K562 (cell line): ENCODE measurements at regions not wholly inside any gene's neighbourhood (a gene's known extent, or its start where the extent isn't known, plus 50 kb on each side); places are given as distances from the start of the nearest gene placed in this dataset.

ENCODE experiments used
- ATAC-seq: fragments of 200-7000 bp; cut with Tn5 transposase; 3 replicates; pipeline ENCODE4 v1.9.1; 2020; ENCODE audit warnings: moderate library complexity
- BruUV-seq: library from RNA; stranded (reverse); fragments of 400-500 nt; replicated peaks from 2 replicates; lab custom pipeline; 2021; lab: Mats Ljungman, UMichigan
- CTCF ChIA-PET: fragments of 300-600 bp; formaldehyde crosslinking; extraction: SDS; loops from one replicate; lab custom pipeline; 2021; ENCODE audit warnings: low intra/inter-chr PET ratio; lab: Yijun Ruan, JAX
- POLR2A ChIA-PET: fragments of 300-600, 350-650 bp; sonication (Branson Sonifier 250); formaldehyde crosslinking; extraction: SDS; loops from one replicate; lab custom pipeline; 2021; ENCODE audit warnings: antibody characterized with exemption, inconsistent platforms; lab: Yijun Ruan, JAX
- DNase-seq, 4 experiments: peaks; one replicate each; pipeline versions ENCODE4 v3.0.0 to v3.0.0-alpha.2; 2011 to 2018; ENCODE audit warnings: low spot score in 3 of 4, mixed read lengths in 3 of 4; ENCODE audit errors: extremely low read depth in 1 of 4
- FAIRE-seq: peaks from 2 replicates; lab custom pipeline; 2011; peaks lifted over from hg19 to GRCh38; lab: Jason Lieb, UNC
- H2AFZ ChIP-seq: 2 replicates; pipeline ENCODE4 v1.6.0; 2011; ENCODE audit warnings: low read depth, low read length, control low read depth, inconsistent platforms
- H3K27ac ChIP-seq: fragments of 200-600 bp; 3 replicates; pipeline ENCODE4 v1.8.0; 2011; ENCODE audit warnings: low read depth, mild to moderate bottlenecking, control low read depth, inconsistent platforms, low read length, moderate library complexity, mixed read lengths; ENCODE audit errors: extremely low read depth
- H3K27me3 ChIP-seq, 2 experiments: fragments of 300-600 bp in 1 of 2; 2 replicates in 1 of 2; 3 replicates in 1 of 2; pipeline versions ENCODE4 v1.6.0 to v1.8.0; 2011; ENCODE audit warnings: inconsistent platforms in 2 of 2, low read length in 2 of 2, mild to moderate bottlenecking in 1 of 2, mixed read lengths in 1 of 2, moderate library complexity in 1 of 2; ENCODE audit not compliant: control insufficient read depth in 2 of 2, insufficient read depth in 2 of 2
- H3K36me3 ChIP-seq: fragments of 300-600 bp; 3 replicates; pipeline ENCODE4 v1.8.0; 2011; ENCODE audit warnings: mild to moderate bottlenecking, low read length, inconsistent platforms; ENCODE audit not compliant: control insufficient read depth, insufficient read depth
- H3K4me1 ChIP-seq, 2 experiments: fragments of 200-600 bp in 1 of 2; replicated peaks in 1 of 2; 2 replicates in 1 of 2; 3 replicates in 1 of 2; pipeline versions ENCODE4 v1.5.1 to v1.8.0; 2011; ENCODE audit warnings: inconsistent platforms in 2 of 2, low read length in 2 of 2, mild to moderate bottlenecking in 1 of 2, mixed read lengths in 1 of 2, moderate library complexity in 1 of 2; ENCODE audit not compliant: control insufficient read depth in 2 of 2, insufficient read depth in 2 of 2
- H3K4me2 ChIP-seq: 2 replicates; pipeline ENCODE4 v1.6.1; 2011; ENCODE audit warnings: low read length, control low read depth, inconsistent platforms, mixed read lengths; ENCODE audit not compliant: insufficient read depth
- H3K4me3 ChIP-seq: fragments of 200-600 bp; sonication (generic), shearing (Covaris generic); 2 replicates; pipeline ENCODE4 v1.5.1; 2016; ENCODE audit warnings: control low read depth, inconsistent platforms
- H3K79me2 ChIP-seq: fragments of 200-600 bp; 3 replicates; pipeline ENCODE4 v1.8.0; 2011; ENCODE audit warnings: low read length, inconsistent platforms; ENCODE audit not compliant: control insufficient read depth, insufficient read depth
- H3K9ac ChIP-seq, 2 experiments: 2 replicates each; pipeline versions ENCODE4 v1.6.0 to v1.6.1; 2011; ENCODE audit warnings: low read depth in 2 of 2, low read length in 2 of 2, control low read depth in 1 of 2, inconsistent platforms in 1 of 2, mild to moderate bottlenecking in 1 of 2, mixed read lengths in 1 of 2; ENCODE audit not compliant: insufficient read depth in 1 of 2
- H3K9me1 ChIP-seq: one replicate; pipeline ENCODE4 v1.6.0; 2011; ENCODE audit warnings: inconsistent platforms, mild to moderate bottlenecking, low read length, moderate library complexity; ENCODE audit not compliant: control insufficient read depth, insufficient read depth
- H3K9me3 ChIP-seq: replicated peaks from 2 replicates; pipeline ENCODE4 v1.5.1; 2011; ENCODE audit warnings: low read depth, low read length, inconsistent platforms; ENCODE audit not compliant: control insufficient read depth, insufficient read depth
- H4K20me1 ChIP-seq: replicated peaks from 2 replicates; pipeline ENCODE4 v1.6.1; 2011; ENCODE audit warnings: low read length, inconsistent platforms, mixed read lengths; ENCODE audit not compliant: control insufficient read depth, insufficient read depth
- FOXJ3 ChIP-seq: sonication (generic); formaldehyde crosslinking; IDR thresholded peaks from 2 replicates; pipeline ENCODE4 v1.4.0; 2020; ENCODE audit warnings: mild to moderate bottlenecking, missing genetic modification reagents
- TAF9B ChIP-seq: fragments of 450-650 bp; IDR thresholded peaks from 2 replicates; pipeline ENCODE4 v1.6.1; 2018; ENCODE audit warnings: mild to moderate bottlenecking; ENCODE audit not compliant: partially characterized antibody
- WGBS: fragments of 100-300 bp; shearing (Covaris generic); methylation state at CpG from one replicate; pipeline ENCODE4 v1.1.6; 2016; ENCODE audit warnings: low coverage, mixed read lengths; ENCODE audit not compliant: insufficient coverage; ENCODE audit errors: missing lambda C conversion rate; 5-methylcytosine and 5-hydroxymethylcytosine counted together
- in situ Hi-C: fragments of 300-500 bp; cut with MboI; formaldehyde crosslinking; loops from 4 replicates; pipeline ENCODE4 v1.15.0; 2018; ENCODE audit warnings: inconsistent platforms, mixed read lengths
- intact Hi-C: fragments of 100-400 bp; cut with micrococcal nuclease; formaldehyde crosslinking; loops from 2 replicates; pipeline ENCODE4 v1.14.2; 2022
- TF ChIP-seq, protein P1 (sequence below), 3 experiments: IDR thresholded peaks in 2 of 3; conservative IDR thresholded peaks in 1 of 3; 2 replicates each; pipeline ENCODE4 v1.5.1; 2011 to 2012; ENCODE audit warnings: low read length in 3 of 3, mild to moderate bottlenecking in 3 of 3, control low read depth in 2 of 3, improper control_type of control experiment in 1 of 3, inconsistent platforms in 1 of 3, low read depth in 1 of 3, mixed read lengths in 1 of 3, moderate library complexity in 1 of 3; ENCODE audit not compliant: insufficient read depth in 2 of 3
- TF ChIP-seq, protein P2 (sequence below), 2 experiments: fragments of 450-650 bp; conservative IDR thresholded peaks; 2 replicates each; pipeline ENCODE4 v1.6.1; 2017; ENCODE audit warnings: mild to moderate bottlenecking in 2 of 2, moderate library complexity in 2 of 2
- TF ChIP-seq, protein P3 (sequence below): fragments of 250-450 bp; sonication (Bioruptor Pico); IDR thresholded peaks from 2 replicates; pipeline ENCODE4 v1.4.0; 2020; ENCODE audit warnings: mild to moderate bottlenecking, moderate library complexity
- TF ChIP-seq, protein P4 (sequence below): sonication (generic); formaldehyde crosslinking; IDR thresholded peaks from 2 replicates; pipeline ENCODE4 v1.8.0; 2022; ENCODE audit warnings: mild to moderate bottlenecking, low read depth, missing genetic modification reagents

DNA sequence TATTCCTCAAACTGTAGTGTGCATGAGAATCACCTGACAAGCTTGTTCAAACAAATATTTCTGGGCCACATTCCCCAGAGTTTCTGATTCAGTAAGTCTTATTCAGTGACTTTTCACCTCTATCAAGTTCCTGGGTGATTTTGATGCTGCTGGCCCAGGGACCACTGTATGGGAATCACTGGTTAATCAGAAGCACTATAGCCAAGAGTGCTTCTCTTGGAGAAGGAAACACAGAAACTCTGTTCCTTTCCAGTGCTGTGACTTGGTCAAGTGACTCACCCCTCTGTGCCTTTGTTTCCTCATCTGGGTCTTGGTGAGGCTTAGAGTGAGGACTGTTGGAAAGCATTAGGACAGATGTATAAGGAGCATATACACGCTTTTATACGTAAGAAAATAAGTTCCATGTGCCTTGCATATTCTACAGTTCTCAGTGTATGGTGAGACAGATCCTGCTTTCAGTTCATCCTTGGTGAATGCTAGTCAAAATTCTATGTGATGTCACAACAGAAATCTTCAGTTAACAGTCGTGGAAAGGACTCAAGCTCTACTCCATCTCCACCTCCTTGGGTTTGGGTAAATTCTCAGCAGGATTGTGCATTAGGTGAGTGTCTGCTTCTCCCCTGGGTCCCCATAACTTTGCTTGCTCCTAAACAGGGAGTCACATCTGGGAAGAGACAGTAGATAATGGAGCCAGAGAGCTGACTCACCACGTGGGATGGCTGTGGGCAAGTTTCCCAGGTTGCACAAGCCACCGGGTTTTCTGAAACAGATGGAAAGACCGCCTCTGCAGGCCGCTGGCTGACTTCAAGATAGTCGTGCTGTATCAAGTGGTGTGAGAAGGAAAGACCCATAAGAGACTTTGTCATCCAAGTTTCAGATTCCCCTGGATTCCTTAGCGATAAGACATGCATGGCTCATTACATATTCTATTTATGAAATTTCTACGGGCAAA is 117.0 kb downstream of the NXNL2 start (continued):
- TF ChIP-seq, protein P1, sequence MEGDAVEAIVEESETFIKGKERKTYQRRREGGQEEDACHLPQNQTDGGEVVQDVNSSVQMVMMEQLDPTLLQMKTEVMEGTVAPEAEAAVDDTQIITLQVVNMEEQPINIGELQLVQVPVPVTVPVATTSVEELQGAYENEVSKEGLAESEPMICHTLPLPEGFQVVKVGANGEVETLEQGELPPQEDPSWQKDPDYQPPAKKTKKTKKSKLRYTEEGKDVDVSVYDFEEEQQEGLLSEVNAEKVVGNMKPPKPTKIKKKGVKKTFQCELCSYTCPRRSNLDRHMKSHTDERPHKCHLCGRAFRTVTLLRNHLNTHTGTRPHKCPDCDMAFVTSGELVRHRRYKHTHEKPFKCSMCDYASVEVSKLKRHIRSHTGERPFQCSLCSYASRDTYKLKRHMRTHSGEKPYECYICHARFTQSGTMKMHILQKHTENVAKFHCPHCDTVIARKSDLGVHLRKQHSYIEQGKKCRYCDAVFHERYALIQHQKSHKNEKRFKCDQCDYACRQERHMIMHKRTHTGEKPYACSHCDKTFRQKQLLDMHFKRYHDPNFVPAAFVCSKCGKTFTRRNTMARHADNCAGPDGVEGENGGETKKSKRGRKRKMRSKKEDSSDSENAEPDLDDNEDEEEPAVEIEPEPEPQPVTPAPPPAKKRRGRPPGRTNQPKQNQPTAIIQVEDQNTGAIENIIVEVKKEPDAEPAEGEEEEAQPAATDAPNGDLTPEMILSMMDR (IDR thresholded peaks at IDR 0.05 in 2 of 3, conservative IDR thresholded peaks at IDR 0.05 in 1 of 3; ENCODE audit: insufficient read depth in 2 of 3, low read depth in 1 of 3, low read length in 3 of 3), result peak in 2 of 3 experiments; percentile 11 to 41; a peak in 2 of 6 replicates
- TF ChIP-seq, protein P2, sequence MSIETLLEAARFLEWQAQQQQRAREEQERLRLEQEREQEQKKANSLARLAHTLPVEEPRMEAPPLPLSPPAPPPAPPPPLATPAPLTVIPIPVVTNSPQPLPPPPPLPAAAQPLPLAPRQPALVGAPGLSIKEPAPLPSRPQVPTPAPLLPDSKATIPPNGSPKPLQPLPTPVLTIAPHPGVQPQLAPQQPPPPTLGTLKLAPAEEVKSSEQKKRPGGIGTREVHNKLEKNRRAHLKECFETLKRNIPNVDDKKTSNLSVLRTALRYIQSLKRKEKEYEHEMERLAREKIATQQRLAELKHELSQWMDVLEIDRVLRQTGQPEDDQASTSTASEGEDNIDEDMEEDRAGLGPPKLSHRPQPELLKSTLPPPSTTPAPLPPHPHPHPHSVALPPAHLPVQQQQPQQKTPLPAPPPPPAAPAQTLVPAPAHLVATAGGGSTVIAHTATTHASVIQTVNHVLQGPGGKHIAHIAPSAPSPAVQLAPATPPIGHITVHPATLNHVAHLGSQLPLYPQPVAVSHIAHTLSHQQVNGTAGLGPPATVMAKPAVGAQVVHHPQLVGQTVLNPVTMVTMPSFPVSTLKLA (conservative IDR thresholded peaks at IDR 0.05), result peak in 1 of 2 experiments; percentile 34; a peak in 1 of 4 replicates
- TF ChIP-seq, all 486 proteins: peak for 22

DNA sequence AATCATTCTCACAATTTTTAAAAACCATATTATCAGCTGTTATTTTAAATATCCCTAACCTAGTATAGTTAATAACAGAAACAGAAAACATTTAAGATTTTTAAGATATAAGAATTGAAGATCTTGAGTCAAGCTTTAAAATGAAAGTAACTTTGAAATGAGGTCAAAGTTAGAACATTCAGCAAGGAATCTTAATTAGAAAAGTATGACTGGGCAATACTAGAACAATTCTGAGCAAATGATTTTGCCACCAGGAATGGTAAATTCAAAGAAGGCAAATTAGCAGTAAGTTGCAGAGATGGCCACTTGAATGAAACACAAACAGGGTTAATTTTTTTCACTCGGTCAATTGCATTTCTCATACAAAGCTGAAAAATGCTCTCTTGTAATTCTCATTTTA is 117.9 kb downstream of the NXNL2 start:
- Histone ChIP-seq H3K4me3 (no peak overlapping the region), H3K27ac (no peak overlapping the region), H4K20me1 (no peaks in the 10 kb centered on the region), H3K4me1 (peaks cover 0 to 4% of the 10 kb centered on the region in 2 experiments; a peak in 3 of 5 replicates), H3K9me3 (no peaks in the 10 kb centered on the region), H2AFZ (no peak overlapping the region), H3K79me2 (no peaks in the 10 kb centered on the region), H3K27me3 (no peaks in the 10 kb centered on the region), H3K9ac (no peak overlapping the region), H3K36me3 (no peaks in the 10 kb centered on the region), H3K9me1 (no peaks in the 10 kb centered on the region), H3K4me2 (no peak overlapping the region)
- no TSS peak for BruUV-seq
- POLR2A ChIA-PET, result no interaction called here
- FAIRE-seq (no peak), ATAC-seq (no peak), DNase-seq (no peak)
- WGBS, result 8% methylated on average over 1 of the region's 1 CpG
- CTCF ChIA-PET, result no interaction called here
- in situ Hi-C loops (no loop called here), intact Hi-C loops (loop anchor here (10.0 kb wide), 1 partner anchor 58 kb away; no protein-coding TSS in a partner anchor)
- TF ChIP-seq, protein P3, sequence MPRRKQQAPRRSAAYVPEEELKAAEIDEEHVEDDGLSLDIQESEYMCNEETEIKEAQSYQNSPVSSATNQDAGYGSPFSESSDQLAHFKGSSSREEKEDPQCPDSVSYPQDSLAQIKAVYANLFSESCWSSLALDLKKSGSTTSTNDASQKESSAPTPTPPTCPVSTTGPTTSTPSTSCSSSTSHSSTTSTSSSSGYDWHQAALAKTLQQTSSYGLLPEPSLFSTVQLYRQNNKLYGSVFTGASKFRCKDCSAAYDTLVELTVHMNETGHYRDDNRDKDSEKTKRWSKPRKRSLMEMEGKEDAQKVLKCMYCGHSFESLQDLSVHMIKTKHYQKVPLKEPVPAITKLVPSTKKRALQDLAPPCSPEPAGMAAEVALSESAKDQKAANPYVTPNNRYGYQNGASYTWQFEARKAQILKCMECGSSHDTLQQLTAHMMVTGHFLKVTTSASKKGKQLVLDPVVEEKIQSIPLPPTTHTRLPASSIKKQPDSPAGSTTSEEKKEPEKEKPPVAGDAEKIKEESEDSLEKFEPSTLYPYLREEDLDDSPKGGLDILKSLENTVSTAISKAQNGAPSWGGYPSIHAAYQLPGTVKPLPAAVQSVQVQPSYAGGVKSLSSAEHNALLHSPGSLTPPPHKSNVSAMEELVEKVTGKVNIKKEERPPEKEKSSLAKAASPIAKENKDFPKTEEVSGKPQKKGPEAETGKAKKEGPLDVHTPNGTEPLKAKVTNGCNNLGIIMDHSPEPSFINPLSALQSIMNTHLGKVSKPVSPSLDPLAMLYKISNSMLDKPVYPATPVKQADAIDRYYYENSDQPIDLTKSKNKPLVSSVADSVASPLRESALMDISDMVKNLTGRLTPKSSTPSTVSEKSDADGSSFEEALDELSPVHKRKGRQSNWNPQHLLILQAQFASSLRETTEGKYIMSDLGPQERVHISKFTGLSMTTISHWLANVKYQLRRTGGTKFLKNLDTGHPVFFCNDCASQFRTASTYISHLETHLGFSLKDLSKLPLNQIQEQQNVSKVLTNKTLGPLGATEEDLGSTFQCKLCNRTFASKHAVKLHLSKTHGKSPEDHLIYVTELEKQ (CRISPR knock-in tag), result no peak
- TF ChIP-seq TAF9B, result no peak
- TF ChIP-seq FOXJ3 (CRISPR knock-in tag), result no peak
- TF ChIP-seq, protein P4, sequence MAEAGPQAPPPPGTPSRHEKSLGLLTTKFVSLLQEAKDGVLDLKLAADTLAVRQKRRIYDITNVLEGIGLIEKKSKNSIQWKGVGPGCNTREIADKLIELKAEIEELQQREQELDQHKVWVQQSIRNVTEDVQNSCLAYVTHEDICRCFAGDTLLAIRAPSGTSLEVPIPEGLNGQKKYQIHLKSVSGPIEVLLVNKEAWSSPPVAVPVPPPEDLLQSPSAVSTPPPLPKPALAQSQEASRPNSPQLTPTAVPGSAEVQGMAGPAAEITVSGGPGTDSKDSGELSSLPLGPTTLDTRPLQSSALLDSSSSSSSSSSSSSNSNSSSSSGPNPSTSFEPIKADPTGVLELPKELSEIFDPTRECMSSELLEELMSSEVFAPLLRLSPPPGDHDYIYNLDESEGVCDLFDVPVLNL (CRISPR knock-in tag), result no peak
